Hepatic stellate cell (primary cell): ENCODE measurements at regions not wholly inside any gene's neighbourhood (a gene's known extent, or its start where the extent isn't known, plus 50 kb on each side); places are given as distances from the start of the nearest gene placed in this dataset.
"Not testable (repeated sequence)": the region's sequence is repeated elsewhere in the genome, so short reads cannot be mapped to it uniquely, and the experiment has no call there.

ENCODE experiments used
- DNase-seq: peaks from one replicate; pipeline ENCODE4 v3.0.0; 2011; ENCODE audit warnings: low spot score

DNA sequence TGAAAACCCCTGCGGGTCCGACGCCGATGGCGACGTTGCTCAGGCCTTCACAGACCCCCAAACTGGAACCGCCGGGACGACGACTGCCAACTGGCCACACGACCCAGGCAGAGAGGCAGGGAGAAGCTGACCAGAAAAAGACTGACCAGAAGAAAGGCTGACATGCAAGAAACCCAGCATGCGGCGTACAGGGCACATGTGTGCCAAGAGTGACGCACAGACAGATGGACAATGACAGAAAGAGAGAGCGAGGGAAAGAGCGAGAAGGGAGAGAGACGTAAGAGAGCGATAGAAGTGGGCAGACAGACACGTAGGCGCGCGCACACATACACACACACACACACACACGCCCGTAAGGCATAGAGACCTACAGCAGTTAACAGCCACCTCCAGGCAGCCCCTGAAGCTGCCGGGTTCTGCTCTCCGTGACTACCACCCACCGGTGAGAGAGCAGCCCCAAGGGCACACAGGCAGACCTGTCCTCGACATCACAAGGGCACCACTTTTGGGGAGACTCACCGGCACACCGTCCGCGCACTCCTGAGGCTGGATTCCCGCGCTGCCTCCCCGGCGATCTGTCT, 67.2 kb upstream of the ZNF527 start:
- DNase-seq: no peak

DNA sequence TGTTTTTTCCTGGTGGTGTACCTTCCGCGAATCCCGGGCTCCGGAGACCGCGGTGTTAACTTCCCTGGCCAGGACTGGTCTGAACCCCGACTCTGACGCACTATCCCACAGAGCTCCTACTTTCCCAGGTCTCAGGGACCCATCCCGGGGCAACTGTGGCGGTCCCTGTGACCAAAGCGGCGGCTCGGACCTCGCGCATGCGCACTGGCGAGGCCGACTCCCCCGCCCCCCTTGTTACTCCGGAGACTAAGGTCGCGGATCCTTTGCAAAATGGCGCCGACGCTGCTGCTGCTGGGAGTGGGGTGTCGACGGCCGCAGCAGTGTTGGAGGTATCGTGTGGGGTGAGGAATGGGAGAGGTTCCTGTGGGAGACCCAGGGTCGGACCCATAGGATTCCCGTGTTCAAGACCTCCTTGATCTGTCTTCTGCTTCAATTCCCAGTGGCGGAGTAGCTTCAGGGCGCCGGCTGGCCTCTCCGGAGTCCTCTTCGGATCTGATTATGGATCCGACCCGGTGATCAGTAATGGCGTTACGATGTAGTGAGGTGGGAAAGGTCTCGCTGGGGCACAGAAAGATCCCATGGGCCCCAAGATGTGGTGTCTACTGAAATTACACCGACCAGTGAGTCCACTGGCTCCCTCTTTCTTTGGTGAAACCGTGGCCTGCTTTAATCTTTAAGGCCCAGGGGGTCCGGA, 66.6 kb upstream of the ZNF527 start:
- no peak for DNase-seq

- DNase-seq: no peak
These were observed 66.0 kb upstream of the ZNF527 start for GRCh38 chr19:37304884-37305255.

DNA sequence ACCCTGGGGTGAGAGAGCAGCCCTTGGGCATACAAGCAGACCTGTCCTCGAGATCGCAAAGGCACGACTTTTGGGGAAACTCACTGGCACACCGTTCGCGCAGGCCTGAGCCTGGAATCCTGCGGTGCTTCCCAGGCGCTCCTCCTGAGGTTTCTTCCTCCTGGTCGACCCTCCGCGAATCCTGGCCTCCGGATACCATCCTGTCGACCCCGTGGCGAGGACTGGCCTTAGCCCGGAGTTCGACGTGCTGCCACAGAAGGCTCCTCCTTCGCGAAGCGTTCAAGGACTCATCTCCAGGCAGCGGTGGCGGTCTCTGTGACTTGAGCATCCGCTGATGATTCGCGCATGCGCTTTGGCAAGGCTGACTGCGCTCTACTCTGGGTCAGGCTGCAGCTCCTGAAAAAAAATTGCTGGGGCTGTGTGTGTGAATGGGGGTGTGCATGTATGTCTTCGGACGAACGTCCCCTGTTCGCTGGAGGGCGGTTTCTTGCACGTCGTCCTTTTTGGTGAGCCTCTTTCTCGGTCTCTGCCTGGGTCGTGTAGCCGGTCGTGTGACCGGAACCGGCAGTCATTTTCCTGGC, 64.4 kb upstream of the ZNF527 start:
- no peak for DNase-seq

- no peak for DNase-seq
These were observed 60.9 kb upstream of the ZNF527 start for GRCh38 chr19:37309834-37310575.

DNA sequence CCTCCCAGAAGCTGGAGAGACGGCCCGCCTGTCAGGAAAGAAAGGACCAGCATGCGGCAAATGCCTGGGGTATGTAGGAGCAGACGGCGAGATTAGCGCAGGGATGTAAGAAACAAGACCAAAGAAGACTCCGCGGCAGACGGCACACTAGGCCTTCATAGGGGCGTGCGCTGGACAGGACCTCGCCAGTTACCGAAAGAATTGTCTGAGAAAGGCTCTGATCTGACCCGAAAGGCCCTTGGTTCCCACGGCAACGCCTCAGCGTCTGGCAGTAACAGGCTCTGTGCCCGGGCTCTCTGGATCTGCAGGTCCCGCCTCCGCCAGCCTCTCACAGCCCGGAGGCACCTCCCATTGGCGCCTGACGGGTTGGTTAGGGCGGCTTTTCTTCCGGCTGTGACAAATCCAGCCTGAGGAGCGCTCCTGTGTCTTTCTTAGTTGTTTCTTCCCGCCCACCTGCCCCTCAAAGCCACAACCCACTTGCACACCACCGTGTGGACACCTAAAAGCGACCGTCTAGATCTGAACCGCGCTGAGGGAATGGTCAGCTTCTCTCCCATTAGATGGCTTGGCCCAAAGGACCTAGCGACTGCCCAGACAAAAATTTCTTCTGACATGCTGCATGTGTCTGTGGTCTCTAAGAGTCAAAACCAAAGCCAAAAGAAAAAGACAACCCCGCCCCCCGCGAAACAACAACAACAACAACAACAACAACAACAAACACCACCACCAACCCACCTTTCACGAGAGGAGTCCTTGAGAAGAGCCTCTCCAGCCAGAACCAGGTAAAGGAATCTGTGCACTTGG, 58.2 kb upstream of the ZNF527 start:
- not testable (repeated sequence) for DNase-seq

- DNase-seq: no peak
These were observed 57.6 kb upstream of the ZNF527 start for GRCh38 chr19:37313335-37313627.

GRCh38 chr19:37317403-37318209, 53.3 kb upstream of the ZNF527 start:
- DNase-seq: peak; percentile 93

- not testable (repeated sequence) for DNase-seq
These were observed 49.9 kb upstream of the ZNF527 start for GRCh38 chr19:37320988-37321387.
